ENCODE measurements at regions not wholly inside any gene's neighbourhood (a gene's known extent, or its start where the extent isn't known, plus 50 kb on each side); places are given as distances from the start of the nearest gene placed in this dataset.

DNA sequence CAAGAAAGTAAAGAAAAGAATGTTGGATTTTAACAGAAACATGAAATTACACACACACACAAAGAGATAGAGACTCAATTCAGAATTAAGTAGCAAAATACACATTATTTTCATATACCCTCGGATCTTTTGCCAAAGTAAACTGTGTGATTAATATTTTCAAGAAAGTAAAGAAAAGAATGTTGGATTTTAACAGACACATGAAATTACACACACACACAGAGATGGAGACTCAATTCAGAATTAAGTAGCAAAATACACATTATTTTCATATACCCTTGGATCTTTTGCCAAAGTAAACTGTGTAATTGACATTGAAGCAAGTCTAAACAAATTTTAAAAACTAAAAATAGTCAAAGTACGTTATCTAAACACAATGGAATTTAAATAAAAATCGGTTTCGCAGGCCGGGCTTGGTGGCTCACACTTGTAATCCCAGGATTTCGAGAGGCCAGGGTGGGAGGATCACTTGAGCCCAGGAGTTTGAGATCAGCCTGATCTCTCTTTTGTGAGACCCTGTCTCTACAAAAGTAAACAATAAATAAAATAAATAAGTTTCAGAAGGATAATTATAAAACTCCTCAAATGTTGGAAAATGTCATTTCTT lies 337.3 kb upstream of the MAGI2 start (continued):
- TF ChIP-seq, protein P1, sequence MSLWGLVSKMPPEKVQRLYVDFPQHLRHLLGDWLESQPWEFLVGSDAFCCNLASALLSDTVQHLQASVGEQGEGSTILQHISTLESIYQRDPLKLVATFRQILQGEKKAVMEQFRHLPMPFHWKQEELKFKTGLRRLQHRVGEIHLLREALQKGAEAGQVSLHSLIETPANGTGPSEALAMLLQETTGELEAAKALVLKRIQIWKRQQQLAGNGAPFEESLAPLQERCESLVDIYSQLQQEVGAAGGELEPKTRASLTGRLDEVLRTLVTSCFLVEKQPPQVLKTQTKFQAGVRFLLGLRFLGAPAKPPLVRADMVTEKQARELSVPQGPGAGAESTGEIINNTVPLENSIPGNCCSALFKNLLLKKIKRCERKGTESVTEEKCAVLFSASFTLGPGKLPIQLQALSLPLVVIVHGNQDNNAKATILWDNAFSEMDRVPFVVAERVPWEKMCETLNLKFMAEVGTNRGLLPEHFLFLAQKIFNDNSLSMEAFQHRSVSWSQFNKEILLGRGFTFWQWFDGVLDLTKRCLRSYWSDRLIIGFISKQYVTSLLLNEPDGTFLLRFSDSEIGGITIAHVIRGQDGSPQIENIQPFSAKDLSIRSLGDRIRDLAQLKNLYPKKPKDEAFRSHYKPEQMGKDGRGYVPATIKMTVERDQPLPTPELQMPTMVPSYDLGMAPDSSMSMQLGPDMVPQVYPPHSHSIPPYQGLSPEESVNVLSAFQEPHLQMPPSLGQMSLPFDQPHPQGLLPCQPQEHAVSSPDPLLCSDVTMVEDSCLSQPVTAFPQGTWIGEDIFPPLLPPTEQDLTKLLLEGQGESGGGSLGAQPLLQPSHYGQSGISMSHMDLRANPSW (CRISPR knock-in tag; conservative IDR thresholded peaks at IDR 0.05; ENCODE audit: low read depth) = no peak
- TF ChIP-seq ERG (CRISPR knock-in tag; IDR thresholded peaks at IDR 0.05) = no peak

- H3K27ac Mint-ChIP-seq = no peak overlapping the region
- DNase-seq (ENCODE audit: low spot score) = no peak
- H3K4me1 Mint-ChIP-seq = no peaks in the 10 kb centered on the region
- TF ChIP-seq, protein P2, sequence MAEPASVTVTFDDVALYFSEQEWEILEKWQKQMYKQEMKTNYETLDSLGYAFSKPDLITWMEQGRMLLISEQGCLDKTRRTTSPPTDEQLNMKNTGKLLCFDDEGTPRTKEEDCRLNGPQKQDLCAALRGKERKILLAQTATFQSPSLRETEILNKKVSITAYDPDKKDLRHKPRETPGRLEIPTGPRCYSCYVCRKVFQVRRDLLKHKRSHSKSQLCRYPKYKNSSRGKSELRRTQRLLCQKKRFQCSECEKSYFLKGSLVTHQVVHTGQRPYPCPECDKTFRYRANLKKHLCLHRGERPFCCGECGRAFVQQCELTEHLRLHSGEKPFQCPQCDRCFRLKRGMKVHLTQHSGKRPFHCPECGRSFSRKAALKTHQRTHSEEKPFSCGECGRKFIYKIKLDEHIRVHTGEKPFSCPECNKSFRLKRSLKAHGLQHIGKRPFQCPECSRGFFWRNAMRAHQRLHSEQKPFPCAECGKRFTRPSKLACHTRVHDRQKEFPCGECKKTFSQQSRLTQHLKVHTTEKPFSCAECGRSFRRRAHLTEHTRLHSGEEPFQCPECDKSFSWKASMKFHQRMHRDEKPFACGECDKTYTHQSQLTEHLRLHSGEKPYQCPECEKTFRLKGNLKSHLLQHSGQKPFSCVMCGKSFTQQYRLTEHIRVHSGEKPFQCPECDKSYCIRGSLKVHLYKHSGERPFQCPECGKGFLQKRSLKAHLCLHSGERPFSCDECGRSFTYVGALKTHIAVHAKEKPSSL (CRISPR knock-in tag; conservative IDR thresholded peaks at IDR 0.05) = no peak
- TF ChIP-seq ZNF423 (CRISPR knock-in tag; IDR thresholded peaks at IDR 0.05) = no peak
- TF ChIP-seq NR3C1 (CRISPR knock-in tag; conservative IDR thresholded peaks at IDR 0.05; ENCODE audit: low read depth) = no peak
- TF ChIP-seq, protein P3, sequence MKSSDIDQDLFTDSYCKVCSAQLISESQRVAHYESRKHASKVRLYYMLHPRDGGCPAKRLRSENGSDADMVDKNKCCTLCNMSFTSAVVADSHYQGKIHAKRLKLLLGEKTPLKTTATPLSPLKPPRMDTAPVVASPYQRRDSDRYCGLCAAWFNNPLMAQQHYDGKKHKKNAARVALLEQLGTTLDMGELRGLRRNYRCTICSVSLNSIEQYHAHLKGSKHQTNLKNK (CRISPR knock-in tag; IDR thresholded peaks at IDR 0.05) = no peak
- no peak for TF ChIP-seq MAX (CRISPR knock-in tag; IDR thresholded peaks at IDR 0.05)
- no peak for TF ChIP-seq NFATC4 (CRISPR knock-in tag; IDR thresholded peaks at IDR 0.05)
- TF ChIP-seq MYBL2 (CRISPR knock-in tag; IDR thresholded peaks at IDR 0.05) = no peak
- TF ChIP-seq ERG (CRISPR knock-in tag; IDR thresholded peaks at IDR 0.05) = no peak
- no peaks in the 10 kb centered on the region for H3K9me3 Mint-ChIP-seq
- H3K4me3 Mint-ChIP-seq = no peak overlapping the region
- H3K36me3 Mint-ChIP-seq = no peaks in the 10 kb centered on the region
- no peak for ATAC-seq
- CTCF ChIA-PET = no interaction called here
- no peaks in the 10 kb centered on the region for H3K27me3 Mint-ChIP-seq (ENCODE audit: low read depth)
- POLR2A ChIA-PET = no interaction called here
These were observed 336.3 kb upstream of the MAGI2 start for GRCh38 chr7:79789584-79790345.

- DNase-seq (ENCODE audit: low spot score) = no peak
- Mint-ChIP-seq H3K27me3 (ENCODE audit: low read depth) (no peaks in the 10 kb centered on the region), H3K4me3 (no peak overlapping the region), H3K27ac (no peak overlapping the region), H3K4me1 (no peaks in the 10 kb centered on the region), H3K9me3 (peaks cover 4% of the 10 kb centered on the region; the same call in 1 of the 2 replicates), H3K36me3 (no peaks in the 10 kb centered on the region)
- CTCF ChIA-PET = no interaction called here
- POLR2A ChIA-PET = no interaction called here
- no peak for ATAC-seq
- TF ChIP-seq ZNF138 (CRISPR knock-in tag; conservative IDR thresholded peaks at IDR 0.05) (no peak), NFE2L1 (CRISPR knock-in tag; IDR thresholded peaks at IDR 0.05) (no peak), IRF1 (CRISPR knock-in tag; IDR thresholded peaks at IDR 0.05) (no peak)
These were observed 334.2 kb upstream of the MAGI2 start for GRCh38 chr7:79787623-79788022.
